H9 (cell line): ENCODE measurements at regions not wholly inside any gene's neighbourhood (a gene's known extent, or its start where the extent isn't known, plus 50 kb on each side); places are given as distances from the start of the nearest gene placed in this dataset.

ENCODE experiments used
- DNase-seq: peaks from one replicate; pipeline ENCODE4 v3.0.0-alpha.2; 2017
- H2AFZ ChIP-seq: one replicate; pipeline ENCODE4 v1.6.1; 2013; ENCODE audit warnings: mild to moderate bottlenecking, low read length, control low read depth, moderate library complexity
- H2AK5ac ChIP-seq: 2 replicates; pipeline ENCODE4 v1.6.1; 2013; ENCODE audit warnings: low read length, control low read depth, mixed read lengths; ENCODE audit not compliant: insufficient read length
- H2BK120ac ChIP-seq: one replicate; pipeline ENCODE4 v1.6.1; 2013; ENCODE audit warnings: low read depth, mild to moderate bottlenecking, low read length, control low read depth, inconsistent platforms; ENCODE audit not compliant: poor library complexity, severe bottlenecking
- H2BK12ac ChIP-seq: 2 replicates; pipeline ENCODE4 v1.6.1; 2013; ENCODE audit warnings: low read length, control low read depth, mixed read lengths, low read depth; ENCODE audit not compliant: insufficient read length
- H2BK15ac ChIP-seq: 2 replicates; pipeline ENCODE4 v1.6.1; 2013; ENCODE audit warnings: low read depth, low read length, control low read depth
- H2BK20ac ChIP-seq: one replicate; pipeline ENCODE4 v1.6.1; 2013; ENCODE audit warnings: low read depth, mild to moderate bottlenecking, low read length, control low read depth, inconsistent platforms; ENCODE audit not compliant: poor library complexity, severe bottlenecking
- H2BK5ac ChIP-seq: 2 replicates; pipeline ENCODE4 v1.6.1; 2013; ENCODE audit warnings: low read length, control low read depth, mixed read lengths; ENCODE audit not compliant: insufficient read length
- H3K14ac ChIP-seq: 2 replicates; pipeline ENCODE4 v1.6.1; 2013; ENCODE audit warnings: low read length, control low read depth; ENCODE audit not compliant: insufficient read depth
- H3K18ac ChIP-seq: 2 replicates; pipeline ENCODE4 v1.6.1; 2013; ENCODE audit warnings: low read depth, mild to moderate bottlenecking, mixed read lengths, low read length, control low read depth; ENCODE audit not compliant: insufficient read length
- H3K23ac ChIP-seq: 2 replicates; pipeline ENCODE4 v1.6.1; 2013; ENCODE audit warnings: low read length, control low read depth, mixed read lengths, low read depth; ENCODE audit not compliant: insufficient read length
- H3K23me2 ChIP-seq: 2 replicates; pipeline ENCODE4 v1.6.1; 2013; ENCODE audit warnings: low read depth, mild to moderate bottlenecking, mixed read lengths, low read length, control low read depth; ENCODE audit not compliant: insufficient read length, poor library complexity, severe bottlenecking
- H3K27ac ChIP-seq: 2 replicates; pipeline ENCODE4 v1.5.1; 2013; ENCODE audit warnings: low read length, control low read depth, mixed read lengths, low read depth; ENCODE audit not compliant: insufficient read length
- H3K27me3 ChIP-seq: 2 replicates; pipeline ENCODE4 v1.6.1; 2013; ENCODE audit warnings: low read length, control low read depth, inconsistent platforms; ENCODE audit not compliant: insufficient read depth
- H3K4ac ChIP-seq: 2 replicates; pipeline ENCODE4 v1.6.1; 2013; ENCODE audit warnings: low read depth, mild to moderate bottlenecking, control low read depth, inconsistent platforms, low read length, moderate library complexity
- H3K4me1 ChIP-seq: 2 replicates; pipeline ENCODE4 v1.6.1; 2013; ENCODE audit warnings: low read length, control low read depth, inconsistent platforms; ENCODE audit not compliant: insufficient read depth
- H3K4me2 ChIP-seq: 2 replicates; pipeline ENCODE4 v1.6.1; 2013; ENCODE audit warnings: low read length, control low read depth, mixed read lengths; ENCODE audit not compliant: insufficient read length, insufficient read depth
- H3K56ac ChIP-seq: 2 replicates; pipeline ENCODE4 v1.6.1; 2013; ENCODE audit warnings: low read depth, mild to moderate bottlenecking, mixed read lengths, low read length, control low read depth; ENCODE audit not compliant: insufficient read length
- H3K79me1 ChIP-seq: 2 replicates; pipeline ENCODE4 v1.6.1; 2013; ENCODE audit warnings: low read depth, mild to moderate bottlenecking, moderate library complexity, low read length, control low read depth, inconsistent platforms; ENCODE audit not compliant: insufficient read depth, poor library complexity, severe bottlenecking
- H3K79me2 ChIP-seq: 2 replicates; pipeline ENCODE4 v1.6.1; 2013; ENCODE audit warnings: low read length, control low read depth, inconsistent platforms; ENCODE audit not compliant: insufficient read depth
- H3K9ac ChIP-seq: 2 replicates; pipeline ENCODE4 v1.6.1; 2013; ENCODE audit warnings: low read length, control low read depth, mixed read lengths; ENCODE audit not compliant: insufficient read length; ENCODE audit errors: extremely low read depth
- H3K9me3 ChIP-seq: one replicate; pipeline ENCODE4 v1.6.1; 2013; ENCODE audit warnings: low read depth, low read length, inconsistent platforms; ENCODE audit not compliant: control insufficient read depth
- H3T11ph ChIP-seq: one replicate; pipeline ENCODE4 v1.6.1; 2013; ENCODE audit warnings: mild to moderate bottlenecking, low read length, control low read depth, inconsistent platforms
- H4K20me1 ChIP-seq: one replicate; pipeline ENCODE4 v1.6.1; 2013; ENCODE audit not compliant: control insufficient read depth, insufficient read length, insufficient read depth
- H4K5ac ChIP-seq: 2 replicates; pipeline ENCODE4 v1.6.1; 2013; ENCODE audit warnings: low read depth, mild to moderate bottlenecking, mixed read lengths, low read length, control low read depth; ENCODE audit not compliant: insufficient read length
- H4K8ac ChIP-seq: replicated peaks from 2 replicates; pipeline ENCODE4 v1.6.1; 2013; ENCODE audit warnings: low read length, control low read depth, mixed read lengths, low read depth; ENCODE audit not compliant: insufficient read length
- H4K91ac ChIP-seq: 2 replicates; pipeline ENCODE4 v1.6.1; 2013; ENCODE audit warnings: low read depth, mild to moderate bottlenecking, moderate library complexity, mixed read lengths, low read length, control low read depth; ENCODE audit not compliant: insufficient read length
- H3K27ac Mint-ChIP-seq, 3 experiments: 2 replicates in 2 of 3; 3 replicates in 1 of 3; pipeline ENCODE4 v1.8.0; 2020 to 2021; ENCODE audit warnings: mixed read lengths in 3 of 3, mild to moderate bottlenecking in 1 of 3, moderate library complexity in 1 of 3
- H3K27me3 Mint-ChIP-seq: 2 replicates; pipeline ENCODE4 v1.8.0; 2021; ENCODE audit warnings: low read depth, mild to moderate bottlenecking, moderate library complexity, mixed read lengths
- H3K36me3 Mint-ChIP-seq, 3 experiments: 2 replicates in 2 of 3; 3 replicates in 1 of 3; pipeline ENCODE4 v1.8.0; 2020 to 2021; ENCODE audit warnings: low read depth in 3 of 3, mixed read lengths in 3 of 3; ENCODE audit not compliant: insufficient read depth in 1 of 3
- H3K4me1 Mint-ChIP-seq, 2 experiments: 2 replicates each; pipeline ENCODE4 v1.8.0; 2020; ENCODE audit warnings: mixed read lengths in 2 of 2
- H3K4me3 Mint-ChIP-seq, 2 experiments: 2 replicates in 1 of 2; 3 replicates in 1 of 2; pipeline ENCODE4 v1.8.0; 2020 to 2021; ENCODE audit warnings: mild to moderate bottlenecking in 2 of 2, mixed read lengths in 2 of 2, moderate library complexity in 1 of 2
- H3K9me3 Mint-ChIP-seq, 2 experiments: 2 replicates in 1 of 2; 3 replicates in 1 of 2; pipeline ENCODE4 v1.8.0; 2020; ENCODE audit warnings: mild to moderate bottlenecking in 2 of 2, mixed read lengths in 2 of 2, moderate library complexity in 1 of 2
- CTCF ChIP-seq: fragments of 200-600 bp; sonication (generic); conservative IDR thresholded peaks from 3 replicates; pipeline ENCODE4 v1.8.0; 2021; ENCODE audit warnings: antibody characterized with exemption, mild to moderate bottlenecking
- WGBS: extraction: QIAGEN DNeasy Blood & Tissue Kit; methylation state at CpG from one replicate; pipeline ENCODE4 v1.1.7; 2013; ENCODE audit warnings: missing lambda C conversion rate, low lambda C conversion rate, mixed read lengths; ENCODE audit not compliant: insufficient read length; ENCODE audit errors: extremely low coverage; 5-methylcytosine and 5-hydroxymethylcytosine counted together

- no peak for TF ChIP-seq CTCF
- no peaks in the 10 kb centered on the region for H3K9me3 ChIP-seq
- H3K27ac Mint-ChIP-seq, result no peak overlapping the region
- no peaks in the 10 kb centered on the region for H3K79me1 ChIP-seq
- peaks cover 2% of the 10 kb centered on the region for H3K27me3 Mint-ChIP-seq
- H2BK15ac ChIP-seq, result no peak overlapping the region
- H2BK12ac ChIP-seq, result no peak overlapping the region
- no peak overlapping the region for H3K27ac ChIP-seq
- no peaks in the 10 kb centered on the region for H3K23me2 ChIP-seq
- no peak for DNase-seq
- no peak overlapping the region for H2AFZ ChIP-seq
- no peak overlapping the region for H4K91ac ChIP-seq
- H3K23ac ChIP-seq, result no peak overlapping the region
- H3T11ph ChIP-seq, result no peak overlapping the region
- H3K14ac ChIP-seq, result no peak overlapping the region
- no peak overlapping the region for H2BK120ac ChIP-seq
- no peaks in the 10 kb centered on the region for H3K27me3 ChIP-seq
- no peak overlapping the region for H3K4ac ChIP-seq
- H3K79me2 ChIP-seq, result no peaks in the 10 kb centered on the region
- H3K9ac ChIP-seq, result no peak overlapping the region
- H3K18ac ChIP-seq, result no peak overlapping the region
- H2BK20ac ChIP-seq, result no peak overlapping the region
- H2BK5ac ChIP-seq, result no peak overlapping the region
- H2AK5ac ChIP-seq, result no peak overlapping the region
- peaks cover 0 to 5% of the 10 kb centered on the region in 2 experiments; a peak in 3 of 5 replicates for H3K9me3 Mint-ChIP-seq
- peak overlapping the region; percentile 40 for H4K5ac ChIP-seq
- no CpG with 5 or more reads among the region's 2 CpGs for WGBS
- no peaks in the 10 kb centered on the region for H4K20me1 ChIP-seq
- H3K4me1 ChIP-seq, result no peaks in the 10 kb centered on the region
- no peak overlapping the region for H4K8ac ChIP-seq
- 0 out of 7 replicates have a peak, but pooled peaks cover 0 to 2% (median 0%) of the 10 kb centered on the region in 3 experiments for H3K36me3 Mint-ChIP-seq
- H3K4me2 ChIP-seq, result no peak overlapping the region
- H3K4me1 Mint-ChIP-seq, result no peaks in the 10 kb centered on the region
- no peak overlapping the region for H3K4me3 Mint-ChIP-seq
- H3K56ac ChIP-seq, result no peak overlapping the region
Measured at GRCh38 chr22:49597428-49598039, 230.1 kb downstream of the BRD1 start.
